ENCODE measurements at regions not wholly inside any gene's neighbourhood (a gene's known extent, or its start where the extent isn't known, plus 50 kb on each side); places are given as distances from the start of the nearest gene placed in this dataset.

DNA sequence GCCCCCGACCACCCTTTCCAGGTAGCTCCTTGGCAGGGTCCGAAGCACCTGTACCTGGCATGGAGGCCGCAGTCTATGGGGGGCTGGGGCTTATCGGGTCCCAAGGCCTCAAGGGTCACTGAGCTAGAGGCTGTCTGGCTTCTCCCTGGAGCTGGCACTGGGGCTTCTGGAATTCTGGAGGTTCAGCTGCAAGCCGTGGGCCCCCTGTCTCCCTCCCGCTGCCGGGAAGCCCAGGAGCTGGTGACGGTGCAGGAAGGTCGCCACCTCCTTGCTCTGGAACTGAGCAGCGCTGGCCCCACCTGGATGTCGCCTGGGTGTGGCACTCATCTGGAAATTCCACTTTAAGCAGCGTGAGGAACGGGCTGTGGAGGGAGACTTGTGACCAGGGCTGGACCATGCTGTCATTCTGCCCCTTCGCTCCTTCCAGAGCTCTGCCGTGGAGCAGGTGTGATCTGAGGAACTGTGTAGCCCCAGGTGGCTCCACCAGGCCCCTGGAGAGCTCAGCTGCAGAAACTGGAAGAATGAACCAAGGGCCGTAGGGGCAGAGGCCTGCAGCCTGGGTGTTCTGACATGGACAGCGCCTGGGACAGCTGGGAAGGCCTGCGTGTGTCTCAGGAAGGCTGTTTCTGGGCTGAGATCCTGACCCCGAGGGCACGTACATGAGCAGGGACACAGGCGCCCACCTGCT lies 129.7 kb upstream of the PPP2R2D start:
- TF ChIP-seq IRF2 (CRISPR knock-in tag; IDR thresholded peaks at IDR 0.05) (no peak), ZFY (CRISPR knock-in tag; IDR thresholded peaks at IDR 0.05) (no peak), FOXK1 (CRISPR knock-in tag; IDR thresholded peaks at IDR 0.05; ENCODE audit: borderline replicate concordance, low read depth) (no peak), ZNF335 (CRISPR knock-in tag; IDR thresholded peaks at IDR 0.05) (no peak), BCL6 (CRISPR knock-in tag; IDR thresholded peaks at IDR 0.05) (no peak), POLR2A (IDR thresholded peaks at IDR 0.05; ENCODE audit: insufficient read depth in 1 of 2, low read depth in 2 of 2, low read length in 2 of 2) (no peak)
- TF ChIP-seq, protein P1, sequence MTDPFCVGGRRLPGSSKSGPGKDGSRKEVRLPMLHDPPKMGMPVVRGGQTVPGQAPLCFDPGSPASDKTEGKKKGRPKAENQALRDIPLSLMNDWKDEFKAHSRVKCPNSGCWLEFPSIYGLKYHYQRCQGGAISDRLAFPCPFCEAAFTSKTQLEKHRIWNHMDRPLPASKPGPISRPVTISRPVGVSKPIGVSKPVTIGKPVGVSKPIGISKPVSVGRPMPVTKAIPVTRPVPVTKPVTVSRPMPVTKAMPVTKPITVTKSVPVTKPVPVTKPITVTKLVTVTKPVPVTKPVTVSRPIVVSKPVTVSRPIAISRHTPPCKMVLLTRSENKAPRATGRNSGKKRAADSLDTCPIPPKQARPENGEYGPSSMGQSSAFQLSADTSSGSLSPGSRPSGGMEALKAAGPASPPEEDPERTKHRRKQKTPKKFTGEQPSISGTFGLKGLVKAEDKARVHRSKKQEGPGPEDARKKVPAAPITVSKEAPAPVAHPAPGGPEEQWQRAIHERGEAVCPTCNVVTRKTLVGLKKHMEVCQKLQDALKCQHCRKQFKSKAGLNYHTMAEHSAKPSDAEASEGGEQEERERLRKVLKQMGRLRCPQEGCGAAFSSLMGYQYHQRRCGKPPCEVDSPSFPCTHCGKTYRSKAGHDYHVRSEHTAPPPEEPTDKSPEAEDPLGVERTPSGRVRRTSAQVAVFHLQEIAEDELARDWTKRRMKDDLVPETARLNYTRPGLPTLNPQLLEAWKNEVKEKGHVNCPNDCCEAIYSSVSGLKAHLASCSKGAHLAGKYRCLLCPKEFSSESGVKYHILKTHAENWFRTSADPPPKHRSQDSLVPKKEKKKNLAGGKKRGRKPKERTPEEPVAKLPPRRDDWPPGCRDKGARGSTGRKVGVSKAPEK (CRISPR knock-in tag; IDR thresholded peaks at IDR 0.05; ENCODE audit: borderline replicate concordance), result no peak
- TF ChIP-seq, protein P2, sequence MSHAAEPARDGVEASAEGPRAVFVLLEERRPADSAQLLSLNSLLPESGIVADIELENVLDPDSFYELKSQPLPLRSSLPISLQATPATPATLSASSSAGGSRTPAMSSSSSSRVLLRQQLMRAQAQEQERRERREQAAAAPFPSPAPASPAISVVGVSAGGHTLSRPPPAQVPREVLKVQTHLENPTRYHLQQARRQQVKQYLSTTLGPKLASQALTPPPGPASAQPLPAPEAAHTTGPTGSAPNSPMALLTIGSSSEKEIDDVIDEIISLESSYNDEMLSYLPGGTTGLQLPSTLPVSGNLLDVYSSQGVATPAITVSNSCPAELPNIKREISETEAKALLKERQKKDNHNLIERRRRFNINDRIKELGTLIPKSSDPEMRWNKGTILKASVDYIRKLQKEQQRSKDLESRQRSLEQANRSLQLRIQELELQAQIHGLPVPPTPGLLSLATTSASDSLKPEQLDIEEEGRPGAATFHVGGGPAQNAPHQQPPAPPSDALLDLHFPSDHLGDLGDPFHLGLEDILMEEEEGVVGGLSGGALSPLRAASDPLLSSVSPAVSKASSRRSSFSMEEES (CRISPR knock-in tag; IDR thresholded peaks at IDR 0.05), result no peak
- TF ChIP-seq, protein P3, sequence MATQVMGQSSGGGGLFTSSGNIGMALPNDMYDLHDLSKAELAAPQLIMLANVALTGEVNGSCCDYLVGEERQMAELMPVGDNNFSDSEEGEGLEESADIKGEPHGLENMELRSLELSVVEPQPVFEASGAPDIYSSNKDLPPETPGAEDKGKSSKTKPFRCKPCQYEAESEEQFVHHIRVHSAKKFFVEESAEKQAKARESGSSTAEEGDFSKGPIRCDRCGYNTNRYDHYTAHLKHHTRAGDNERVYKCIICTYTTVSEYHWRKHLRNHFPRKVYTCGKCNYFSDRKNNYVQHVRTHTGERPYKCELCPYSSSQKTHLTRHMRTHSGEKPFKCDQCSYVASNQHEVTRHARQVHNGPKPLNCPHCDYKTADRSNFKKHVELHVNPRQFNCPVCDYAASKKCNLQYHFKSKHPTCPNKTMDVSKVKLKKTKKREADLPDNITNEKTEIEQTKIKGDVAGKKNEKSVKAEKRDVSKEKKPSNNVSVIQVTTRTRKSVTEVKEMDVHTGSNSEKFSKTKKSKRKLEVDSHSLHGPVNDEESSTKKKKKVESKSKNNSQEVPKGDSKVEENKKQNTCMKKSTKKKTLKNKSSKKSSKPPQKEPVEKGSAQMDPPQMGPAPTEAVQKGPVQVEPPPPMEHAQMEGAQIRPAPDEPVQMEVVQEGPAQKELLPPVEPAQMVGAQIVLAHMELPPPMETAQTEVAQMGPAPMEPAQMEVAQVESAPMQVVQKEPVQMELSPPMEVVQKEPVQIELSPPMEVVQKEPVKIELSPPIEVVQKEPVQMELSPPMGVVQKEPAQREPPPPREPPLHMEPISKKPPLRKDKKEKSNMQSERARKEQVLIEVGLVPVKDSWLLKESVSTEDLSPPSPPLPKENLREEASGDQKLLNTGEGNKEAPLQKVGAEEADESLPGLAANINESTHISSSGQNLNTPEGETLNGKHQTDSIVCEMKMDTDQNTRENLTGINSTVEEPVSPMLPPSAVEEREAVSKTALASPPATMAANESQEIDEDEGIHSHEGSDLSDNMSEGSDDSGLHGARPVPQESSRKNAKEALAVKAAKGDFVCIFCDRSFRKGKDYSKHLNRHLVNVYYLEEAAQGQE (IDR thresholded peaks at IDR 0.05; ENCODE audit: borderline replicate concordance in 1 of 2, low read depth in 1 of 2, low read length in 2 of 2), result no peak
